OCI-LY7 (cell line): ENCODE measurements at regions not wholly inside any gene's neighbourhood (a gene's known extent, or its start where the extent isn't known, plus 50 kb on each side); places are given as distances from the start of the nearest gene placed in this dataset.
"Not testable (repeated sequence)": the region's sequence is repeated elsewhere in the genome, so short reads cannot be mapped to it uniquely, and the experiment has no call there.

Experiments
- BruUV-seq: library from RNA; stranded (reverse); fragments of 400-500 nt; replicated peaks from 2 replicates; lab custom pipeline; 2021; lab: Mats Ljungman, UMichigan
- CTCF ChIA-PET: fragments of 300-600 bp; sonication (Branson Sonifier 250); formaldehyde crosslinking; loops from one replicate; lab custom pipeline; 2022; ENCODE audit warnings: antibody characterized with exemption; ENCODE audit not compliant: unreplicated experiment; lab: Charles Lee
- POLR2A ChIA-PET: fragments of 300-600 bp; sonication (Branson Sonifier 250); formaldehyde crosslinking; loops from one replicate; lab custom pipeline; 2022; ENCODE audit warnings: antibody characterized with exemption; lab: Charles Lee
- DNase-seq: peaks from one replicate; pipeline ENCODE4 v3.0.0-alpha.2; 2015; ENCODE audit warnings: low spot score
- H2AFZ ChIP-seq: fragments of 200-600 bp; sonication (generic), shearing (Covaris generic); 2 replicates; pipeline ENCODE4 v1.6.1; 2014; ENCODE audit warnings: mild to moderate bottlenecking, antibody characterized with exemption, low read length, moderate library complexity
- H3K27ac ChIP-seq: fragments of 200-600 bp; sonication (generic); 2 replicates; pipeline ENCODE4 v1.5.1; 2014; ENCODE audit warnings: mixed run types, low read depth, mild to moderate bottlenecking, moderate library complexity, low read length, inconsistent platforms; ENCODE audit not compliant: poor library complexity, severe bottlenecking
- H3K36me3 ChIP-seq: fragments of 200-600 bp; sonication (generic); 2 replicates; pipeline ENCODE4 v1.6.1; 2014; ENCODE audit warnings: mild to moderate bottlenecking, antibody characterized with exemption, low read length, moderate library complexity, mixed read lengths; ENCODE audit not compliant: insufficient read depth
- H3K4me1 ChIP-seq: fragments of 200-600 bp; sonication (generic); 2 replicates; pipeline ENCODE4 v1.5.1; 2014; ENCODE audit warnings: mild to moderate bottlenecking, low read length; ENCODE audit not compliant: insufficient read depth, poor library complexity, severe bottlenecking
- H3K4me2 ChIP-seq: fragments of 200-600 bp; sonication (generic); 2 replicates; pipeline ENCODE4 v1.6.1; 2014; ENCODE audit warnings: mild to moderate bottlenecking, low read length
- H3K4me3 ChIP-seq: fragments of 200-600 bp; sonication (generic); 2 replicates; pipeline ENCODE4 v1.5.1; 2014; ENCODE audit warnings: mild to moderate bottlenecking, low read depth, low read length; ENCODE audit not compliant: poor library complexity, severe bottlenecking
- H3K79me2 ChIP-seq: fragments of 200-600 bp; sonication (generic); 2 replicates; pipeline ENCODE4 v1.6.1; 2016; ENCODE audit warnings: low read depth, mild to moderate bottlenecking, low read length, moderate library complexity, mixed read lengths; ENCODE audit not compliant: insufficient read depth
- H3K9me2 ChIP-seq: fragments of 200-600 bp; sonication (generic); 2 replicates; pipeline ENCODE4 v1.6.1; 2016; ENCODE audit warnings: mild to moderate bottlenecking, low read length, mixed read lengths; ENCODE audit not compliant: insufficient read depth
- H3K9me3 ChIP-seq: fragments of 200-600 bp; sonication (generic); 2 replicates; pipeline ENCODE4 v1.6.1; 2014; ENCODE audit warnings: mild to moderate bottlenecking, mixed run types, low read length, mixed read lengths
- H4K20me1 ChIP-seq: fragments of 200-600 bp; sonication (generic); 2 replicates; pipeline ENCODE4 v1.6.1; 2014; ENCODE audit warnings: mild to moderate bottlenecking, antibody characterized with exemption, low read length, moderate library complexity, mixed read lengths; ENCODE audit not compliant: insufficient read depth
- EZH2phosphoT487 ChIP-seq: fragments of 200-600 bp; sonication (generic); IDR thresholded peaks from 2 replicates; pipeline ENCODE4 v1.6.1; 2018; ENCODE audit warnings: low read depth, borderline replicate concordance, mild to moderate bottlenecking, mixed run types, antibody characterized with exemption, low read length, moderate library complexity, mixed read lengths
- intact Hi-C: fragments of 100-400 bp; cut with micrococcal nuclease; formaldehyde crosslinking; loops from one replicate; pipeline ENCODE4 v1.10.0; 2022; ENCODE audit not compliant: unreplicated experiment
- TF ChIP-seq, protein P1 (sequence below): fragments of 200-600 bp; sonication (generic); conservative IDR thresholded peaks from 2 replicates; pipeline ENCODE4 v1.5.1; 2014; ENCODE audit warnings: mild to moderate bottlenecking, antibody characterized with exemption, low read length, moderate library complexity, mixed read lengths

DNA sequence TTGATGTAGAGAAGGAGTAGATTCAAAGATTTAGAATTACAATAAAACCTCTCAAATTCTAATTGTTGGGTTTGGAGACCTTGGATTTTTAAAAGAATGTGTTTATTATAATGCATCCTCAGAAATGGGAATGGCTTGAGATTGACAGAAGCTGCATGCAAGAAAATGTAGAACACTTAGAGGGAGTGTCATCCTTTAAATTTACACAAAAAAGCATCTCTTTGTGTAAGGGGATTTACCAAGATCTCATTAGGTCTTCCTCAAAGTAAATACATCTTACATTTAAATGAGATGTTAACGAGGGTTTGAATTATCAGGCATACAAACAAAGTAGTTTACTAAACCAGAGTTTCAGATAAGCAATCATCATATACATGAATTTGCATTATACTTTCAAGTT lies 615.0 kb downstream of the FAM133A start:
- BruUV-seq = no TSS peak
- H4K20me1 ChIP-seq = no peaks in the 10 kb centered on the region
- TF ChIP-seq EZH2phosphoT487 = no peak
- no peaks in the 10 kb centered on the region for H3K79me2 ChIP-seq
- ChIA-PET CTCF (no interaction called here), POLR2A (no interaction called here)
- no peaks in the 10 kb centered on the region for H3K4me1 ChIP-seq
- no peaks in the 10 kb centered on the region for H3K9me2 ChIP-seq
- H2AFZ ChIP-seq = no peak overlapping the region
- no peak overlapping the region for H3K4me2 ChIP-seq
- intact Hi-C loops = no loop called here
- no peak overlapping the region for H3K27ac ChIP-seq
- H3K9me3 ChIP-seq = no peaks in the 10 kb centered on the region
- no peak overlapping the region for H3K4me3 ChIP-seq
- no peak for DNase-seq
- no peaks in the 10 kb centered on the region for H3K36me3 ChIP-seq

DNA sequence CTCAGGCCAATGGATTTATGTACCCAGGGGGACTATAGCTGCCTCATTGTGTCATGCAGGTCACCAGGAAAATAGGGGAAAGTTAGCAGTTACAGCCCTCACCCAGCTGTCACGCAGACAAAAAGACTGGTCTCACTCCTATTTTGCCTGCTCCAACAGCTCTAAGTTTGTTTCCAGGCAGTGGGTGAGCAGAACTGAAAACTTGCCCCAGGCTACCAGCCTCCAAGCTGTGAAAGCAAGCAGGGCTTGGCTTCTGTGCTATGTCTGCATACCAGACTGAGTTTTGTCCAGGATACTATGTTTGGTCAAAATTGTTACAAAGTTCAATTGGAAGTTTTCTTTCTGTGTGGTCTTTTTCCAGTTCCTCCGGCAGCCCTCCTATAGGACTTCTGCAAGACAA lies 628.4 kb downstream of the FAM133A start:
- no peak overlapping the region for H3K4me3 ChIP-seq
- CTCF ChIA-PET = no interaction called here
- H3K79me2 ChIP-seq = no peaks in the 10 kb centered on the region
- no peak overlapping the region for H3K27ac ChIP-seq
- intact Hi-C loops = no loop called here
- no peaks in the 10 kb centered on the region for H4K20me1 ChIP-seq
- H3K9me2 ChIP-seq = no peaks in the 10 kb centered on the region
- no peak for DNase-seq
- no peak overlapping the region for H2AFZ ChIP-seq
- no peaks in the 10 kb centered on the region for H3K36me3 ChIP-seq
- H3K9me3 ChIP-seq = no peaks in the 10 kb centered on the region
- POLR2A ChIA-PET = no interaction called here
- BruUV-seq = no TSS peak
- no peaks in the 10 kb centered on the region for H3K4me1 ChIP-seq
- no peak for TF ChIP-seq EZH2phosphoT487
- TF ChIP-seq, protein P1, sequence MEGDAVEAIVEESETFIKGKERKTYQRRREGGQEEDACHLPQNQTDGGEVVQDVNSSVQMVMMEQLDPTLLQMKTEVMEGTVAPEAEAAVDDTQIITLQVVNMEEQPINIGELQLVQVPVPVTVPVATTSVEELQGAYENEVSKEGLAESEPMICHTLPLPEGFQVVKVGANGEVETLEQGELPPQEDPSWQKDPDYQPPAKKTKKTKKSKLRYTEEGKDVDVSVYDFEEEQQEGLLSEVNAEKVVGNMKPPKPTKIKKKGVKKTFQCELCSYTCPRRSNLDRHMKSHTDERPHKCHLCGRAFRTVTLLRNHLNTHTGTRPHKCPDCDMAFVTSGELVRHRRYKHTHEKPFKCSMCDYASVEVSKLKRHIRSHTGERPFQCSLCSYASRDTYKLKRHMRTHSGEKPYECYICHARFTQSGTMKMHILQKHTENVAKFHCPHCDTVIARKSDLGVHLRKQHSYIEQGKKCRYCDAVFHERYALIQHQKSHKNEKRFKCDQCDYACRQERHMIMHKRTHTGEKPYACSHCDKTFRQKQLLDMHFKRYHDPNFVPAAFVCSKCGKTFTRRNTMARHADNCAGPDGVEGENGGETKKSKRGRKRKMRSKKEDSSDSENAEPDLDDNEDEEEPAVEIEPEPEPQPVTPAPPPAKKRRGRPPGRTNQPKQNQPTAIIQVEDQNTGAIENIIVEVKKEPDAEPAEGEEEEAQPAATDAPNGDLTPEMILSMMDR = no peak
- H3K4me2 ChIP-seq = no peak overlapping the region

DNA sequence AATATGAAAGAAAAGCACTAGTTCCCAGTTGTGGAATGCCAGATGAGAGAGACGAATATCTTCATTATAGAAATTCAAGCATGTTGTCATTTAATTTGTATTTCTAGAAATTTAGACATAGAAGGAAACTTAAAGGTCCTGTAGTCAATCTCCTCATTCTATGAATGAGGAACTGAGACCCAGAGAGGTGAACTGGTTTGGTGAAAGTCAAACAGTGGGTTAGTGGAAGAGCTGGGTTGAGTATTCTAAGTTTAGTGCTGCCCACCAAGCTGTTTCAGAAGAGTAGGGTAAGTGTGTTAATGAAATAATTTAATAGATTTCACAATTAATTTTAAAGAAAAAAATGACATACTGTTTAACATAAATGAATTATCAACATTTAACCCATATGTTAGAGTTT lies 655.2 kb downstream of the FAM133A start:
- no peaks in the 10 kb centered on the region for H3K79me2 ChIP-seq
- no peaks in the 10 kb centered on the region for H3K9me3 ChIP-seq
- TF ChIP-seq EZH2phosphoT487 = no peak
- TF ChIP-seq, protein P1 = no peak
- no peaks in the 10 kb centered on the region for H4K20me1 ChIP-seq
- H3K4me3 ChIP-seq = no peak overlapping the region
- no peaks in the 10 kb centered on the region for H3K9me2 ChIP-seq
- no peak overlapping the region for H3K27ac ChIP-seq
- H3K4me2 ChIP-seq = no peak overlapping the region
- no peak overlapping the region for H2AFZ ChIP-seq
- intact Hi-C loops = no loop called here
- ChIA-PET CTCF (no interaction called here), POLR2A (no interaction called here)
- BruUV-seq = no TSS peak
- H3K36me3 ChIP-seq = no peaks in the 10 kb centered on the region
- no peak for DNase-seq
- H3K4me1 ChIP-seq = no peaks in the 10 kb centered on the region

DNA sequence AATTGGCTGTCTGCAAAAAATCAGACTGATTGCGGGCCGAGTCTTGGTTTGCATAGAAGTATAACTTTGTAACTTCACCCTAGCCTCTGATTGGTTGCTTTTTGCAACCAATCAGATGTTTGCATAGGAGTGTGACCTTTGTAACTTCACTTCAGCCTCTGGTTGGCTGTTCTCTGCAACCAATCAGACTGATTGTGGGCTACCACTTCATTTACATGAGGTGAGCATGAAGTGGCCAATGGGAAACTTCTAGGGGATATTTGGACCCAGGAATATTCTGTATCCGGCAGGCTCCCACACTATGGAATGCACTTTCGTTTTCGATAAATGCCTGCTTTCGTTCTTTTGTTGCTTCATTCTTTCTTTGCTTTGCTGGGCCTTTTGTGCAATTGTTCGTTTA lies 667.7 kb downstream of the FAM133A start:
- H3K79me2 ChIP-seq, POLR2A ChIA-PET: not testable (repeated sequence)

More for the DNA sequence above, 667.7 kb downstream of the FAM133A start:
- H4K20me1 ChIP-seq, H3K4me2 ChIP-seq, H2AFZ ChIP-seq, H3K36me3 ChIP-seq, H3K9me2 ChIP-seq, H3K4me1 ChIP-seq, BruUV-seq, H3K4me3 ChIP-seq, H3K9me3 ChIP-seq, H3K27ac ChIP-seq, intact Hi-C loops, DNase-seq, CTCF ChIA-PET: not testable (repeated sequence)
